HG02763 (cell line): ENCODE measurements at regions not wholly inside any gene's neighbourhood (a gene's known extent, or its start where the extent isn't known, plus 50 kb on each side); places are given as distances from the start of the nearest gene placed in this dataset.

Source experiments
- ATAC-seq: cut with Tn5 transposase; IDR thresholded peaks from one replicate; pipeline ENCODE4 v1.9.1; 2021; ENCODE audit warnings: mild to moderate bottlenecking, moderate library complexity; ENCODE audit not compliant: unreplicated experiment

- no peak for ATAC-seq
Observed at GRCh38 chr21:34022627-34023335, 50.6 kb upstream of the MRPS6 start.

GRCh38 chr21:34021726-34022125 lies 51.7 kb upstream of the MRPS6 start:
- ATAC-seq: no peak

GRCh38 chr21:34020983-34021553 lies 52.3 kb upstream of the MRPS6 start:
- ATAC-seq: no peak

GRCh38 chr21:34020005-34020847 lies 53.2 kb upstream of the MRPS6 start:
- ATAC-seq: peak; percentile 31

- ATAC-seq: no peak
Observed at GRCh38 chr21:34019402-34019801, 54.0 kb upstream of the MRPS6 start.

DNA sequence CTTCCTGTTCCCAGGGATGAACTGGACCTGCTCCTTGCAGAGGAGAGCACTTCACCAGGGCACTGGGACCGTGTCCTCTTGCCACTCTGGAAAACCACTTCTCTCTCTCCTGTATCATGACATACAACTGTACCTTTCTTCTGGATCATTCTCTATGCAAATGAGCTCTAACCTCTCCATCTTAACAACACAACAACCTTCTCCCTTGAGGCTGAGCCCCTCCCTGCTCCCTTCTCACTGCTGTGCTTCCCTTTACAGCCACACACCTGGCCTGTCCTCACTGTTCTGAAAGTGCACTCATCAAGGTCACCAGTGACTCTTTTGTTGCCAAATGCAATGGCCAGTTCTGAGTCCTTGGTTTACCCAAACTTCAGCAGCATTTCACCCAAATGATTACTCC lies 54.5 kb upstream of the MRPS6 start:
- ATAC-seq: no peak

GRCh38 chr21:34018185-34018584 lies 55.2 kb upstream of the MRPS6 start:
- no peak for ATAC-seq

- peak; percentile 47 for ATAC-seq
Observed at GRCh38 chr21:34017039-34017961, 56.1 kb upstream of the MRPS6 start.

GRCh38 chr21:34012640-34013039 lies 60.7 kb upstream of the MRPS6 start:
- no peak for ATAC-seq

DNA sequence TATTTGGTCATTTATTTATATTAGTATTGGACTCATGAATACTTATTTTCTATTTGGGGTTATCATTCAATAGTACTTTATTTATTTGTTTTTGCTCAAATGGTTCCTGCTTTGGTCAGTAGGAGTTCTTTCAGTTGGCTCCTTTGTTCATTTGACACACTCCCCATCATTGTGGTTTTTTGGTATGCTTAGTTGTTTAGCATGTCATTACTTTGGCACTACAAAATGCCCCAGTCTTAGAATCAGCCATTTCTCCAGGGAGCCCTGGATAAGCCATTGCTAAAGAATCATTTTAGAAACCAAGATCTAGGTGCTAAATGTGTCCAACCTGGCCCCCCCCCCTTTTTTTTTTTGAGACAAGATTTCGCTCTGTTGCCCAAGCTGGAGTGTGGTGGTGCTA lies 61.7 kb upstream of the MRPS6 start:
- ATAC-seq: no peak

DNA sequence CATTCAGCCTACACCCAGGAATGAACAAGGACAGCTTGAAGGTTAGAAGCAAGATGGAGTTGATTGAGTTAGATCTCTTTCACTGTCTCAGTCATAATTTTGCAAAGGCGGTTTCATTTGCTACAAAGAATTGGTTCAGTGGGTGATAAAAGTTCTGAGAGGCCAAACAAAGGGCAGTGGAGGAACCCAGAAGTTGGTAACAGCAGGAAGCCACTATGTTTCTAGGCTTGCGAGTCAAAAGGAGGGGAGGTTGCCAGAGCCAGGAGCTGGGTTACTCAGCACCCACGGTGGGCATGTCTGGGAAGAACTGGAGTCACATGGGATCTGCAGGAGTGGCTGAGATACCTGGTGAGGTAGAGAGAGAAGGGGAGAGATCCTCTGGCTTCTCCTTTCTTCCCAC lies 64.2 kb upstream of the MRPS6 start:
- ATAC-seq: no peak

GRCh38 chr21:34008618-34009017 lies 64.8 kb upstream of the MRPS6 start:
- ATAC-seq: no peak

- no peak for ATAC-seq
Observed at GRCh38 chr21:34006611-34007168, 66.7 kb upstream of the MRPS6 start.

DNA sequence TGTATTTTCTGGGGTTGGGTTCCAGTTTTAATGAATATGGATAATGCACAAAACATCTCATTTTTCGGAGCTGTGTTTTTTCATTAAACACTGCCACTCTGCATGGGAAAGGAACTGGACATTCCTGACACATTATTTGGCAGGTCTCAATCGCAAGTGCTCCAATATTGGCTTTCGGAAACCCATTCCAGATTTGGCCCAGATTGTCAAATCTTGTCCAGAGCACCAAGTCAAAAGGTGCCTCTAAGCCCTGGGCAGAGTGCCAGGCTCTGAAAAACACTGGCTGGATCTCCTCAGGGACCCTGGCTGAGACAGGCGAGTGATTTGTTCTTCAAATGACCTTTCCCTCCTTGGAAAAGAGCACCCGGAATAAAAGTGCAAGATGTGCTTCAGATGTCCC lies 68.4 kb upstream of the MRPS6 start:
- no peak for ATAC-seq

- no peak for ATAC-seq
Observed at GRCh38 chr21:34004013-34004938, 69.1 kb upstream of the MRPS6 start.

GRCh38 chr21:34003428-34003827 lies 70.0 kb upstream of the MRPS6 start:
- ATAC-seq: no peak

DNA sequence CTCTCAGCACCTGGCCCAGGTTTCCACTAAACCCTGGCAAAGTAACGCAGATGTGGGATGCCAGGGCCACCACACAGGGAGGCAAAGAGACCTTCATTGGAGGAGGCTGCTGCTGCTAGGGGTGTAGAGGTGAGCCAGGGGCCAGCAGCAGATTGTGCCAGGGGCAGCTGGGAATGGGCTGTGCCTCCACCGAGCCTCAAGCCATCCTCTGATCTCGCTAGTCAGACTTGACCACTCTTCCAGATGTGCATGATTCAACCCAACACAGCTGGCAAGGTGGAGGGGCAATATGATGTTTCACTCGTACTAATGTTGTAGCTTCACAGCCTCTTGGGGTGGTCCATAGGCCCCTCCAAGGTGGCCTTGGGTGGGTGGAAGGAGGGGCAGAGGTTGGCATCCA lies 73.0 kb upstream of the MRPS6 start:
- ATAC-seq: no peak

DNA sequence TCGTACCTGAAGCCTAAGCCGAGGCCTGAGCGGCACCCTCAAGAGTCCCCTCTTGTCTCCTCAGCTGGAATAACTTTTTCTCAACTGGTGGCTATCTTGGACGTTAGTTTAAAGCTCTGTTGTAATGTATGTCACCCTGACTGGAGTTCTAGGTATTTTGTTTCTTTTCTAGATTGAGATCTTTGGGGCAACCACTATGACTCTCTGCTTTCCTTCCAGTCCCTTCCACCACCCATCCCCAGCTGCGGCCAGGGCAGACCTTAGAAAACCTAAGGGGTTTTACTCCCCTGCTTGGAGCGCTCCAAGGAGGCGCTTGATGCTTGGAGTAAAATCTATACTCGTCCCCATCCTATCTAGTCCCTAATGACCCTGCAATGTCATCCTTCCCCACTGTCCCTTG lies 74.6 kb upstream of the MRPS6 start:
- no peak for ATAC-seq

- no peak for ATAC-seq
Observed at GRCh38 chr21:33998402-33998801, 75.0 kb upstream of the MRPS6 start.

- no peak for ATAC-seq
Observed at GRCh38 chr21:33997436-33997835, 75.9 kb upstream of the MRPS6 start.
